ENCODE measurements at regions not wholly inside any gene's neighbourhood (a gene's known extent, or its start where the extent isn't known, plus 50 kb on each side); places are given as distances from the start of the nearest gene placed in this dataset.

DNA sequence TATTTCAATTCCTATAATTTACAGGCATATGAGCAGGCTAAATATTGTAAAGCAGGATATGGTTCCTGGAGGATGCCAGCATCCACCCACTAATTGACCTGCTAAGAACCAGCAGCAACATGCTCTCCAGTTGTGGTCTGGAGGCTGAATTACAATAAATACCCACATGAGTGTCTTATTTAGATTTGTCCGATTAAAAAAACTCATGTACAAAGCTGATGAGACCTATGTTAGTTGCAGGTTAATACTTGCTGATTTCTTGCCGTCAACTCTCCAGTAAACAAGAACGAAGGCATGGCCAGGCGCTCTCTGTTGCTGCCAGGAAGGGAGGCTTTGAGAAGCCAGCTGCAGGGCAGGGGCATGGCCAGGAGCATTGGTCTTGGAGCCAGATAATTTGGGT is 169.3 kb upstream of the PRICKLE1 start:
- Histone ChIP-seq H3K79me2 (no peaks in the 10 kb centered on the region), H4K20me1 (ENCODE audit: insufficient read depth, poor library complexity, severe bottlenecking) (no peaks in the 10 kb centered on the region), H3K9me2 (replicated peaks; ENCODE audit: insufficient read depth) (no peaks in the 10 kb centered on the region), H3K4me3 (no peak overlapping the region), H3K4me2 (no peak overlapping the region), H3K36me3 (replicated peaks; ENCODE audit: insufficient read depth, low read depth) (no peaks in the 10 kb centered on the region), H2AFZ (no peak overlapping the region), H3K27ac (no peak overlapping the region), H3K4me1 (ENCODE audit: insufficient read depth) (peaks cover 20% of the 10 kb centered on the region), H3K9me3 (ENCODE audit: low read depth) (no peaks in the 10 kb centered on the region), H3K27me3 (no peaks in the 10 kb centered on the region)
- TF ChIP-seq, protein P1, sequence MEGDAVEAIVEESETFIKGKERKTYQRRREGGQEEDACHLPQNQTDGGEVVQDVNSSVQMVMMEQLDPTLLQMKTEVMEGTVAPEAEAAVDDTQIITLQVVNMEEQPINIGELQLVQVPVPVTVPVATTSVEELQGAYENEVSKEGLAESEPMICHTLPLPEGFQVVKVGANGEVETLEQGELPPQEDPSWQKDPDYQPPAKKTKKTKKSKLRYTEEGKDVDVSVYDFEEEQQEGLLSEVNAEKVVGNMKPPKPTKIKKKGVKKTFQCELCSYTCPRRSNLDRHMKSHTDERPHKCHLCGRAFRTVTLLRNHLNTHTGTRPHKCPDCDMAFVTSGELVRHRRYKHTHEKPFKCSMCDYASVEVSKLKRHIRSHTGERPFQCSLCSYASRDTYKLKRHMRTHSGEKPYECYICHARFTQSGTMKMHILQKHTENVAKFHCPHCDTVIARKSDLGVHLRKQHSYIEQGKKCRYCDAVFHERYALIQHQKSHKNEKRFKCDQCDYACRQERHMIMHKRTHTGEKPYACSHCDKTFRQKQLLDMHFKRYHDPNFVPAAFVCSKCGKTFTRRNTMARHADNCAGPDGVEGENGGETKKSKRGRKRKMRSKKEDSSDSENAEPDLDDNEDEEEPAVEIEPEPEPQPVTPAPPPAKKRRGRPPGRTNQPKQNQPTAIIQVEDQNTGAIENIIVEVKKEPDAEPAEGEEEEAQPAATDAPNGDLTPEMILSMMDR (IDR thresholded peaks at IDR 0.05; ENCODE audit: poor library complexity): no peak
- TF ChIP-seq EZH2 (IDR thresholded peaks at IDR 0.05; ENCODE audit: borderline replicate concordance) (no peak), EZH2phosphoT487 (IDR thresholded peaks at IDR 0.05; ENCODE audit: low read depth, severe bottlenecking, unreplicated experiment) (no peak)
- no peak for DNase-seq (ENCODE audit: low spot score)
- 82% methylated on average over 4 of the region's 4 CpGs for WGBS (ENCODE audit: low lambda C conversion rate, missing lambda C conversion rate)

DNA sequence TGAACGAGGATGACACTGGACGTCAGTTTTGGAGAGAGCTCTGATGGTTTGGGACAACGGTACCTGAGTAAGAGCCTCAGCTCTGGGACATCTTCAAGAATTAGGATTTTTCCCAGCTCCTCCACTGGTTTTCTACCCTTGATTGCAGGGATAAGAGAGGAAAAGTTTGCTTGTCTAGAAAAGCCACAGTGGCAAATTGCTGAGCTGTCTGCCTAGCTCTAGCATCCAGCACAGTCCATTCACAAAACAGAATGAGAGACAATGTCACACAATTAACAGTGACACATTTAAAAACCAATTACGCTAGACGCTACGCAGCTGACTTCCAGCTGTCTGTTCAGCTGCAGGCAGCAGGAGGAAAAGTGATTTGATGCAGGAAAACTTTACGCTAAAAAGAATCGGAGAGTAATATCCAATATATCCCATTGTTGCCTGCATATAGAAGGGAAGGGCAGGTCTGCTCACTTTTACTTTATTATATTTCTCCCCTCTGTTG is 168.1 kb upstream of the PRICKLE1 start:
- Histone ChIP-seq H3K27me3 (no peaks in the 10 kb centered on the region), H3K4me2 (peak overlapping the region; percentile 5), H3K27ac (peak overlapping the region; percentile 1), H2AFZ (no peak overlapping the region), H3K9me2 (replicated peaks; ENCODE audit: insufficient read depth) (no peaks in the 10 kb centered on the region), H3K79me2 (no peaks in the 10 kb centered on the region), H3K4me1 (ENCODE audit: insufficient read depth) (peaks cover 20% of the 10 kb centered on the region), H4K20me1 (ENCODE audit: insufficient read depth, poor library complexity, severe bottlenecking) (no peaks in the 10 kb centered on the region), H3K9me3 (ENCODE audit: low read depth) (no peaks in the 10 kb centered on the region), H3K36me3 (replicated peaks; ENCODE audit: insufficient read depth, low read depth) (no peaks in the 10 kb centered on the region), H3K4me3 (no peak overlapping the region)
- WGBS (ENCODE audit: low lambda C conversion rate, missing lambda C conversion rate): 67% methylated on average over 8 of the region's 8 CpGs
- DNase-seq (ENCODE audit: low spot score): no peak
- TF ChIP-seq, protein P1 (IDR thresholded peaks at IDR 0.05; ENCODE audit: poor library complexity): no peak
- TF ChIP-seq EZH2phosphoT487 (IDR thresholded peaks at IDR 0.05; ENCODE audit: low read depth, severe bottlenecking, unreplicated experiment): no peak
- no peak for TF ChIP-seq EZH2 (IDR thresholded peaks at IDR 0.05; ENCODE audit: borderline replicate concordance)

DNA sequence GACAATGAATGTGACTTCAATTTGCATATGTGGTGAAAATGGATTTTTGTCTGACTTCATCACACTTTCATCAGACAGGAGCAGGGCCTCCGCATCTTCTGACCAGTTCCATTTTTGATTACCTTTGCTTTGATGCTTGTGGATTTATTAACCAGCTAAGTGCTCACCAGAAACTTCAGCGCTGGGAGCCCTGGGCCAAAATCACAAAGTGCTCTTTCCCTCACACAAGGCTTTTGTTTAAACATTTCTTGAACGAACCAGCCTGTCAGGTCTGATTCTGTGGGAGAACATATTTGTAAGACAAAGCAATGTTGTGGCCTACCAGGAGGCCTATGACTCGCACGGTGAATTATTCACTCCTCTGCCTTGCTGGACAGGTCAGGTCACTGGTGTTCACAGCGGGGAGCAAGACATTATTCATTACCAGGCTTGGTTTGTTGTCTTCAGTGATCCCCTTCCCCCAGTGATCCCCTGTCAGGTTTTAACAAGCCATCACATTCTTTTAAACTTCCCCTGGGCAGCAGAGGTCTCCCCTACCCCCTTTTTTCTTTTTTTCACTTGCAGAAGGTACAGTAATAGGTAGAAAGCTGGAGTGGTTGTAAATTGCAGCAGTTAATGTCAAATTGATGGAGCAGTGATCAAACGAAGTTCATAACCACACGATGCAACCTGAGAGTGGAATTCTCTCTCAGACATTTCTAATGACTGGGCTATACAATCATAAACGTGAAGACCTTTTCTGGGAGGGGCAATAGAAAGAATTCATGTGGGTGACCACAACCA is 167.5 kb upstream of the PRICKLE1 start:
- Histone ChIP-seq H4K20me1 (ENCODE audit: insufficient read depth, poor library complexity, severe bottlenecking) (no peaks in the 10 kb centered on the region), H2AFZ (no peak overlapping the region), H3K4me3 (no peak overlapping the region), H3K79me2 (no peaks in the 10 kb centered on the region), H3K27ac (peak overlapping the region; percentile 1), H3K9me2 (replicated peaks; ENCODE audit: insufficient read depth) (no peaks in the 10 kb centered on the region), H3K9me3 (ENCODE audit: low read depth) (no peaks in the 10 kb centered on the region), H3K4me2 (peak overlapping the region; percentile 5), H3K27me3 (no peaks in the 10 kb centered on the region), H3K36me3 (replicated peaks; ENCODE audit: insufficient read depth, low read depth) (no peaks in the 10 kb centered on the region), H3K4me1 (ENCODE audit: insufficient read depth) (peaks cover 20% of the 10 kb centered on the region)
- WGBS (ENCODE audit: low lambda C conversion rate, missing lambda C conversion rate): 25% methylated on average over 9 of the region's 9 CpGs
- TF ChIP-seq EZH2 (IDR thresholded peaks at IDR 0.05; ENCODE audit: borderline replicate concordance): no peak
- DNase-seq (ENCODE audit: low spot score): peak; percentile 41

GRCh38 chr12:42750356-42750755 is 160.8 kb upstream of the PRICKLE1 start:
- WGBS (ENCODE audit: low lambda C conversion rate, missing lambda C conversion rate): 100% methylated on average over 1 of the region's 1 CpG
- no peak for DNase-seq (ENCODE audit: low spot score)
- Histone ChIP-seq H3K4me1 (ENCODE audit: insufficient read depth) (no peaks in the 10 kb centered on the region), H4K20me1 (ENCODE audit: insufficient read depth, poor library complexity, severe bottlenecking) (no peaks in the 10 kb centered on the region), H3K36me3 (replicated peaks; ENCODE audit: insufficient read depth, low read depth) (no peaks in the 10 kb centered on the region), H3K27ac (no peak overlapping the region), H3K79me2 (no peaks in the 10 kb centered on the region), H3K4me3 (no peak overlapping the region), H3K4me2 (no peak overlapping the region), H2AFZ (no peak overlapping the region), H3K27me3 (no peaks in the 10 kb centered on the region), H3K9me3 (ENCODE audit: low read depth) (no peaks in the 10 kb centered on the region), H3K9me2 (replicated peaks; ENCODE audit: insufficient read depth) (no peaks in the 10 kb centered on the region)
- TF ChIP-seq EZH2phosphoT487 (IDR thresholded peaks at IDR 0.05; ENCODE audit: low read depth, severe bottlenecking, unreplicated experiment): no peak
- TF ChIP-seq, protein P1 (IDR thresholded peaks at IDR 0.05; ENCODE audit: poor library complexity): no peak
- TF ChIP-seq EZH2 (IDR thresholded peaks at IDR 0.05; ENCODE audit: borderline replicate concordance): no peak
